Body of pancreas (tissue), 4 donors: ENCODE measurements at regions not wholly inside any gene's neighbourhood (a gene's known extent, or its start where the extent isn't known, plus 50 kb on each side); places are given as distances from the start of the nearest gene placed in this dataset.

Experiments
- POLR2A ChIP-seq, 3 donors: fragments of 450-650 bp; IDR thresholded peaks; one replicate each; pipeline ENCODE4 v1.6.1; 2016; ENCODE audit warnings: antibody characterized with exemption in 3 of 3, mild to moderate bottlenecking in 2 of 3
- TF ChIP-seq, protein P1 (sequence below), 7 experiments: fragments of 450-650 bp in 4 of 7; fragments of 200-600 bp in 3 of 7; sonication (generic) in 3 of 7; IDR thresholded peaks; one replicate each; pipeline ENCODE4 v1.5.1; 2016 to 2019; ENCODE audit warnings: antibody characterized with exemption in 7 of 7

DNA sequence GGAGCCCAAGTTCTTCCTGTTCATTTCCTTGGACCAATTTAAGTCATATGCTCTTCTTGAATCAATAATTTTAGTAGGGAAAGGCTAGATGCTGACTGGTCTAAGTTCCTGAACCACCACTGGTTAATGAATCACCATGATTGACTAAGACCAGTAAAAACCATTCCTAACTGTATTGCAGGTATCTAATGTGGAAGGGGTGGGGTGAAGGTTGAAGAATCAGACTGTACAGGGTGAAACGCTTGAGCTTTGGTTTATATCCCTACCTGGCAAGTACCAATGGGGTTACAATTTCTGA, 100.1 kb downstream of the DYRK2 start:
- TF ChIP-seq, protein P1, sequence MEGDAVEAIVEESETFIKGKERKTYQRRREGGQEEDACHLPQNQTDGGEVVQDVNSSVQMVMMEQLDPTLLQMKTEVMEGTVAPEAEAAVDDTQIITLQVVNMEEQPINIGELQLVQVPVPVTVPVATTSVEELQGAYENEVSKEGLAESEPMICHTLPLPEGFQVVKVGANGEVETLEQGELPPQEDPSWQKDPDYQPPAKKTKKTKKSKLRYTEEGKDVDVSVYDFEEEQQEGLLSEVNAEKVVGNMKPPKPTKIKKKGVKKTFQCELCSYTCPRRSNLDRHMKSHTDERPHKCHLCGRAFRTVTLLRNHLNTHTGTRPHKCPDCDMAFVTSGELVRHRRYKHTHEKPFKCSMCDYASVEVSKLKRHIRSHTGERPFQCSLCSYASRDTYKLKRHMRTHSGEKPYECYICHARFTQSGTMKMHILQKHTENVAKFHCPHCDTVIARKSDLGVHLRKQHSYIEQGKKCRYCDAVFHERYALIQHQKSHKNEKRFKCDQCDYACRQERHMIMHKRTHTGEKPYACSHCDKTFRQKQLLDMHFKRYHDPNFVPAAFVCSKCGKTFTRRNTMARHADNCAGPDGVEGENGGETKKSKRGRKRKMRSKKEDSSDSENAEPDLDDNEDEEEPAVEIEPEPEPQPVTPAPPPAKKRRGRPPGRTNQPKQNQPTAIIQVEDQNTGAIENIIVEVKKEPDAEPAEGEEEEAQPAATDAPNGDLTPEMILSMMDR (IDR thresholded peaks at IDR 0.05), result no peak
- no peak for TF ChIP-seq POLR2A (IDR thresholded peaks at IDR 0.05)
